D721Med (cell line): ENCODE measurements at regions not wholly inside any gene's neighbourhood (a gene's known extent, or its start where the extent isn't known, plus 50 kb on each side); places are given as distances from the start of the nearest gene placed in this dataset.

Experiments used
- DNase-seq: peaks from one replicate; pipeline ENCODE4 v3.0.0; 2011; ENCODE audit warnings: low spot score; ENCODE audit not compliant: insufficient read length
- FAIRE-seq: peaks from 2 replicates; lab custom pipeline; 2011; peaks lifted over from hg19 to GRCh38; lab: Jason Lieb, UNC
- TF ChIP-seq, protein P1 (sequence below): IDR thresholded peaks from 2 replicates; pipeline ENCODE4 v1.5.1; 2012; ENCODE audit warnings: mild to moderate bottlenecking, control low read depth; ENCODE audit not compliant: insufficient read depth; ENCODE audit errors: missing control alignments

DNA sequence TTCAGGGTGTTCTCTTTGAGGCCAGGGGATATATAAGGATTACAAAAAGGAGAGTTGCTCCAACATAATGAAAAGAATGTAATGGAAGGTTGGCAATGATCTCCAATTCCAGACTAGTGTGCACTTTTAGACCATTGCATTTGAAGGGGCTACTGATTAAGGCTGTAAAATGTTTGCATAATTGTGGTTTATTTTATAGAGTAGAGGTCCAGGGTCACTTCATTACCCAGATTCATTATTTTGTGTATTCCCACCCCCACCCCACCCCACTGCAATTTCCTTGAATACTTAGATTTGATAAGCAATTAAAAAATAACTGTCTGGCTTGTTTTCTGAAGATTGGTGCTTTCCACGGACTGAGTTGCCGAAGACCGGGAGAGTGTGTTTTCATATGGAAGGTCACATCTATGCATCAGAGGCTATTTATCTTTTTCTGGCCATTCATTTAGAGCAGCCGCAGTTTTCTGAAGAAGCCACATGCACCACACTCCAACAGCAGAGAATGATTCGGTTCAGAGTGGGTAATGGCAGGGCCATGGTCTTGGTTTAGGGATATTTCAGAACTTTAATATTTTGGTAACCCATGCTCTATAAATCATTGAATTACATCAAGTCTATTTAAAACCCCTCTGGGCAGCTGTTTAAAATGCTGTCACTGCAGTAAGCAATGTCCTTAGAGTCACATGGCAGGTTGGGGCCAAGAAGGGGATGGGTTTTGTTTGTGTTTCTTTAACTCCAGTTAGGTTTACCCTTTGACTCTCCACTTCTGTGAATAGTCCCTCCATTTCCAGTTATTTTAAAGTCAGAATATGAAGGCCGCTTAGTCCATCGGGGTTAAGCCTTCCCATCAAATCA, 94.6 kb downstream of the TMEM30B start:
- DNase-seq (no peak), FAIRE-seq (no peak)
- TF ChIP-seq, protein P1, sequence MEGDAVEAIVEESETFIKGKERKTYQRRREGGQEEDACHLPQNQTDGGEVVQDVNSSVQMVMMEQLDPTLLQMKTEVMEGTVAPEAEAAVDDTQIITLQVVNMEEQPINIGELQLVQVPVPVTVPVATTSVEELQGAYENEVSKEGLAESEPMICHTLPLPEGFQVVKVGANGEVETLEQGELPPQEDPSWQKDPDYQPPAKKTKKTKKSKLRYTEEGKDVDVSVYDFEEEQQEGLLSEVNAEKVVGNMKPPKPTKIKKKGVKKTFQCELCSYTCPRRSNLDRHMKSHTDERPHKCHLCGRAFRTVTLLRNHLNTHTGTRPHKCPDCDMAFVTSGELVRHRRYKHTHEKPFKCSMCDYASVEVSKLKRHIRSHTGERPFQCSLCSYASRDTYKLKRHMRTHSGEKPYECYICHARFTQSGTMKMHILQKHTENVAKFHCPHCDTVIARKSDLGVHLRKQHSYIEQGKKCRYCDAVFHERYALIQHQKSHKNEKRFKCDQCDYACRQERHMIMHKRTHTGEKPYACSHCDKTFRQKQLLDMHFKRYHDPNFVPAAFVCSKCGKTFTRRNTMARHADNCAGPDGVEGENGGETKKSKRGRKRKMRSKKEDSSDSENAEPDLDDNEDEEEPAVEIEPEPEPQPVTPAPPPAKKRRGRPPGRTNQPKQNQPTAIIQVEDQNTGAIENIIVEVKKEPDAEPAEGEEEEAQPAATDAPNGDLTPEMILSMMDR: no peak

DNA sequence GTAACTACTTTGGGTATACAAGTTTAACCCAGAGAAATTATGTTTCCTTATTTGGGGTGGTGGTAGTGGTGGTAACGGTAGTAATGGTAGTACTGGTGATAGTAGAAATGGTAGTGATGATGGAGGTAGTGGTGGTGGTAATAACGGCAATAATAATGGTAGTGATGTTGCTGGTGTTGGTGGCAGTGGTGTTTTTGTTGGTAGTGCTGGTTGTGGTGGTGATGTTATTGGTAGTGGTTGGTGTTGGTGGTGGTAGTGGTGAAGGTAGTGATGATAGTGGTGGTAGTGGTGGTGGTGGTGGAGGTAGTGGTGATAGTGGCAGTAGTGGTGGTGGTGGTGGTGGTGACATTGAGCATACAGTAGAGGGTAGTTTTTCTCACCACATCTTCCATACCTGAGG, 95.6 kb downstream of the TMEM30B start:
- DNase-seq (no peak), FAIRE-seq (no peak)
- TF ChIP-seq, protein P1: no peak

DNA sequence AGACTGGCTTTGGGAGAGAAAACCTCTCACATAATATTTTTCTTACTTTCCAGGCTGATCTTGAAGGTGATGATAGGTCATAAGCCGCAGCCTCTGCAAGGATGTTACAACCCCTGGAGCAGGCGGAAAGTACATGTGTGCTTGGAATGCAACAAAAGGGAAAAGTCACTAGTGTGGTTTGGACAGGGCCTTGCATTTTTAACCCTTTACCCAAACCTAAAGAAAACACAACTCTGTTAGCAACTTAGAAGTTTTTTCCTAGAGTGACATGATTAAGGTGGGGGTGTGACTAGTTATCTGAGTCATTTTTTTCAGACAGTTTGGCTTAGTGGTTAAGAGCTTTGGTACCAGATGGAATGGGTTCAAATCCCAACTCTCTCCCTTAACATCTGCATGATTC, 97.0 kb downstream of the TMEM30B start:
- TF ChIP-seq, protein P1: no peak
- DNase-seq: no peak
- no peak for FAIRE-seq

DNA sequence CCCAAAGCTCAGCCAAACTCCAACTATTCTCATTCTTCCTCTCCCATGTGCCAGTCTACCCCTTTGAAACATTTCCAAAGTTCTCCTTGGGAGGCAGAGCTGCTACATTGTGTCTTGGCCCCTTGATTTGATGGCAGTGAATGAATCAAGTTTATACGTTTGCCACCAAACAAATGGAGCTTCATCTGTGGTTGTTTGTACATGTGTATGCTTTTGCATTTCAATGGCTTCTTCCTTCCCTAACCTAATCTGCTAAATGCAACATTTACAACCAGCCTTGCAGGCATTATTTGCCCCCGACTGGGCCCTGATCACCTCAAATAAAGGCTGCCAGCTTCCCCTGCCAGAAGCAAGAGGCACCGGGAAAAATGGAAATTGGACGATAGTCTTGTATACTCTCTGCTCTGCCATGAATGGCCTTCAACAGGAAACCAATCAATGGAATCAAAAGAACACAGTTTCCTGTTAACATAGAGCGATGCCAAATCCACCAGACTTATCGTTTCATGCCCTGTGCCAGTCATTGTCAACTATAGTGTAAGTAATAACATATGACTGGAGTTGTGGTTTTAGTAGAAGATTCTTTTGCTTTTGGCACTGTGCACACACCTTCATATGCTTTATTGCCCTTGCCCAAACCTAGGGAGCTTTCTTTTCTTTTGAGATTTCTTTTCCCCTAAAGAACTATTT, 97.8 kb downstream of the TMEM30B start:
- DNase-seq: no peak
- TF ChIP-seq, protein P1: no peak
- no peak for FAIRE-seq

DNA sequence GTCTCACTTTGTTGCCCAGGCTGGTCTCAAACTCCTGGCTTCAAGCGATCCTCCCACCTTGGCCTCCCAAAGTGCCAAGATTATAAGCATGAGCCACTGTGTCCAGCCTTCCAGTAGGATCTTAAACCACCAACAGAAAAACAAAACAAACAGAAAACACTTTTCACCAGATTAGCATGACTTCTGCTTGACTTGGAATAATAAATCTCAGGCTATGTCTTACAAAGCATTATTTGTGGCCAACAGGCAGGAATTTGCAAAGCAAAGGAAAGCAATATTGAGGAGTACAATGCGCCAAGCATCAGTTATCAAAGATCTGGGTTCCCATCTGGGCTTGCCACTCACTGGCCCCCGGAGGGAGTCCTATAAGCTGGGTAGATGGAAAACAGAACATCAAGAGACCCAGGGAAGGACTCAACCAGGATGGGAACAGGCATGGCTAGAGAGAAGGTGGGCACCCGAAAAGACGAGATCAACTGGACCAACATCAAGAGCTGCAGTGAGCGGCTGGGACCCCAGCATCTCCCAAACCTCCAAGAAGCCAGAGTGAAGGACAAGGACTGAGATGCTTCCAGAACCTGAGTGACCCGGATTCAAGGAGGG, 101.2 kb downstream of the TMEM30B start:
- FAIRE-seq: no peak
- DNase-seq: no peak
- TF ChIP-seq, protein P1: no peak

DNA sequence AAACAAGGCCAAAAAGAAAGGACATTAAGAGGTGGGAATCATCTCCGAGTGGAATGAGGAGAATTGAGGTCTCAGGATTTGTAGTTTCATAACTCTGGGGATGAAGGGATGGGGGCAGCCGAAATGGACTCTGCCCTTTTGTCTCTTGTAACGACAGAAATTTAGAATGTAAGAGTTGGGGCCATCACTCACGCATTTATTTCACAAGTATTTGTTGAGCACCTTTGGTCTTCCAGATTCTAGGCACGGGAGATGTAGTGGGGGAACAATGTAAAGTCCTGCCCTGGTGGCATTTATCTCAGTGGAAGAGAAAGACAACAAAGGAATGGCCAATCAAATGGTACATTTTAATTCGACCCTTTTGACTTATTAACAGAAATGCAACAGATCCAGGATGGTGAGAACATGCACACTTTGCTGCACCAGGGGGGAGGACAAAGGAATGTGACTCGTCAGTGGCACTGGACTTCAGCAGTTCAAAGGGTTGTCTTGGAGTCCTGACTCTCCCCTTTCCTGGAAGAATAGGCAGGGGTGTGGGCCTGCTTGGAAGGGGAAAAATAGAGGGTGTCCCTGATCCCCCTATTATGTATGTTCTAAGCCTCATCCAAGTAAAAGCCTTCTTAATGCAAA, 102.0 kb downstream of the TMEM30B start:
- FAIRE-seq (no peak), DNase-seq (no peak)
- TF ChIP-seq, protein P1: no peak
